ENCODE measurements at regions not wholly inside any gene's neighbourhood (a gene's known extent, or its start where the extent isn't known, plus 50 kb on each side); places are given as distances from the start of the nearest gene placed in this dataset.
A peak's percentile ranks its signal among the peaks of the same experiment; 100 is the strongest.

- no peak for DNase-seq (ENCODE audit: low read depth, low spot score)
- H3K4me3 ChIP-seq (ENCODE audit: low read depth, low read length): no peak overlapping the region
- in situ Hi-C loops (cut with HindIII; ENCODE audit: low sequenced_read_pairs): no loop called here
- TF ChIP-seq, protein P1, sequence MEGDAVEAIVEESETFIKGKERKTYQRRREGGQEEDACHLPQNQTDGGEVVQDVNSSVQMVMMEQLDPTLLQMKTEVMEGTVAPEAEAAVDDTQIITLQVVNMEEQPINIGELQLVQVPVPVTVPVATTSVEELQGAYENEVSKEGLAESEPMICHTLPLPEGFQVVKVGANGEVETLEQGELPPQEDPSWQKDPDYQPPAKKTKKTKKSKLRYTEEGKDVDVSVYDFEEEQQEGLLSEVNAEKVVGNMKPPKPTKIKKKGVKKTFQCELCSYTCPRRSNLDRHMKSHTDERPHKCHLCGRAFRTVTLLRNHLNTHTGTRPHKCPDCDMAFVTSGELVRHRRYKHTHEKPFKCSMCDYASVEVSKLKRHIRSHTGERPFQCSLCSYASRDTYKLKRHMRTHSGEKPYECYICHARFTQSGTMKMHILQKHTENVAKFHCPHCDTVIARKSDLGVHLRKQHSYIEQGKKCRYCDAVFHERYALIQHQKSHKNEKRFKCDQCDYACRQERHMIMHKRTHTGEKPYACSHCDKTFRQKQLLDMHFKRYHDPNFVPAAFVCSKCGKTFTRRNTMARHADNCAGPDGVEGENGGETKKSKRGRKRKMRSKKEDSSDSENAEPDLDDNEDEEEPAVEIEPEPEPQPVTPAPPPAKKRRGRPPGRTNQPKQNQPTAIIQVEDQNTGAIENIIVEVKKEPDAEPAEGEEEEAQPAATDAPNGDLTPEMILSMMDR (IDR thresholded peaks at IDR 0.05; ENCODE audit: low read depth, low read length): no peak
Observed at GRCh38 chr16:72679856-72680255, 368.1 kb downstream of the ZFHX3 start.

DNA sequence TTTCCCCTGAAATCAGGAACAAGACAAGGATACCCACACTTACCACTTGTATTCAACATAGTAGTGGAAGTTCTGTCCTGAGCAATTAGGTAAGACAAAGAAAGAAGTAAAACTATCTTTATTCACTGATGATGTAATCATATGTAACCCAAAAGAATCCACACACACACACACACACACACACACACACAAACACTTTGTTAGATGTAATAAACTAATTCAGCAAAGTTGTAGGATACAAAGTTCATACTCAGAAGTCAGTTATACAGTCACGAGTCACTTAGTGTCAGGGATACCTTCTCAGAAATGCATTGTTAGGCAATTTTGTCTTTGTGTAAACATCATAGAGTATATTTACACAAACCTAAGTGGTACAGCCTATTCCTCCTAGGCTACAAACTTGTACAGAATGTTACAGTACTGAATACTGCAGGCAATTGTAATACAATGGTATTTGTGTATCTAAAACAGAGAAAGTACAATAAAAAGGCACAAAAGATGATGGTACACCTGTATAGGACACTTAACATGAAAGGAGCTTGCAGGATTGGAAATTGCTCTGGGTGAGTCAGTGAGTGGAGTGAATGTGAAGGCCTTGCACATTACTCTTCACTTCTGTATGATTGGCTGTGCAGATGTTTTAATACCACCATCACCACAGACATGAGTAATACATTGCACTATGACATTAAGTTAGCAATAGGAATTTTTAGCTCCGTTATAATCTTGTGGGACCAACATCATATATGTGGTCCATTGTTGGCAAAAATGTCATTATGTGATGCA is 370.1 kb downstream of the ZFHX3 start:
- in situ Hi-C loops (cut with HindIII; ENCODE audit: low sequenced_read_pairs): no loop called here
- H3K4me3 ChIP-seq (ENCODE audit: low read depth, low read length): no peak overlapping the region
- TF ChIP-seq, protein P1 (IDR thresholded peaks at IDR 0.05; ENCODE audit: low read depth, low read length): no peak
- peak; percentile 41 for DNase-seq (ENCODE audit: low read depth, low spot score)

DNA sequence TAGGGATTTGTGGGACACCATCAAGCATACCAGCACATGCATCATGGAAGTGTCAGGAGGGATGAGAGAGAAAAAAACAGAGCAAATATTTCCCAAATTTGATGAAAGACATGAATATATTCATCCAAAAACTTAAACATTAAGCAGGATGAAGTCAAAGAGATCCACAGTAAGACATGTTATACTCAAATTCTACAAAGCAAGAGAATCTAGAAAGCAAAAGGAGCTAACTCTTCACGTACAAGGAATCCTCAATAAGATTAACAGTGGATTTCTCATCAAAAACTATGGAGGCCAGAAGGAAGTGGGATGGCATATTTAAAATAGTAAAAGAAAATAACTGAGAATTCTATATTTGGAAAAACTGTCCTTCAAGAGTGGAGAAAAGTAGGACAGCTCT is 374.8 kb downstream of the ZFHX3 start:
- H3K4me3 ChIP-seq (ENCODE audit: low read depth, low read length): no peak overlapping the region
- TF ChIP-seq, protein P1 (IDR thresholded peaks at IDR 0.05; ENCODE audit: low read depth, low read length): no peak
- no peak for DNase-seq (ENCODE audit: low read depth, low spot score)
- in situ Hi-C loops (cut with HindIII; ENCODE audit: low sequenced_read_pairs): no loop called here

DNA sequence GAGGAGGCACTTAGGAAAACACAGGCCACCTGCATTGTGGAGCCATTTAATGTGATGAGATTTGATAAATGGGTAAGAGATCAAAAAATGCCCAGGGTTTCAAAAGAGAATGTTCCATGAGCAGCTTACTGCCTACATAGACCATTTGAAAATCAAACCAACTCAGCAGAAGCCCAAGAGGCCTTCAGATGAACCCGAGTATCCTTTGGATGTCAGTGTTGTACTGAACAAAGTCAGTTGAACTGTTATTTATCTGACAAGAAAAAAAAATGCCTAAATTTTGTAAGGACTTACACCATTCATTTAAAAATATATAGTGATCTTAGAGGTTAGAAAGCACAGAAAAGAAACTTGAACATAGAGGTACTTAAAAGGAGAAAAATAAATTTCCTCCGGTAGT is 381.7 kb downstream of the ZFHX3 start:
- TF ChIP-seq, protein P1 (IDR thresholded peaks at IDR 0.05; ENCODE audit: low read depth, low read length): no peak
- DNase-seq (ENCODE audit: low read depth, low spot score): no peak
- no peak overlapping the region for H3K4me3 ChIP-seq (ENCODE audit: low read depth, low read length)
- in situ Hi-C loops (cut with HindIII; ENCODE audit: low sequenced_read_pairs): no loop called here

DNA sequence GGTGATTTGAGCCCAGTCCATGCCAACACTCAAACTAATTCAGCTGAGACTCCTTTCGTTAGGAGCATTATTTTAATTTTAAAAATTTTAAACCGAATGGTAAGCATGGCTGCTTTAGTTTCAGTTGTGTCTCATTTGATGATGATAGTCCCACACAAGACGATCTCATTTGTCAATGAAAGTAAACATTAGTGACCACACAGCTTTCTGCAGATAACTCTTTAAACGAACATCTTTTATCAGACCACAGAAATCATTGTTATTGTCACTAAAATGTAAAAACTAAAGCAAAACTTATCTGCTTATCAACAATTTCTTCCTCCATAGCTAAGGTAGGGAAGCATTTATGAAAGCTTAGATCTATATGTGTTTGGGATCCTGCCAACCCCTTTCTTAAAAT is 382.2 kb downstream of the ZFHX3 start:
- peak overlapping the region; percentile 95 for H3K4me3 ChIP-seq (ENCODE audit: low read depth, low read length)
- TF ChIP-seq, protein P1 (IDR thresholded peaks at IDR 0.05; ENCODE audit: low read depth, low read length): no peak
- DNase-seq (ENCODE audit: low read depth, low spot score): no peak
- in situ Hi-C loops (cut with HindIII; ENCODE audit: low sequenced_read_pairs): no loop called here

- peak overlapping the region; percentile 95 for H3K4me3 ChIP-seq (ENCODE audit: low read depth, low read length)
- TF ChIP-seq, protein P1 (IDR thresholded peaks at IDR 0.05; ENCODE audit: low read depth, low read length): no peak
- DNase-seq (ENCODE audit: low read depth, low spot score): peak; percentile 99
- in situ Hi-C loops (cut with HindIII; ENCODE audit: low sequenced_read_pairs): no loop called here
Observed at GRCh38 chr16:72664509-72665408, 383.2 kb downstream of the ZFHX3 start.

Measured in astrocyte of the spinal cord (primary cell).